Mucosa of descending colon (tissue), 3 donors: ENCODE measurements at regions not wholly inside any gene's neighbourhood (a gene's known extent, or its start where the extent isn't known, plus 50 kb on each side); places are given as distances from the start of the nearest gene placed in this dataset.
"Not testable (repeated sequence)": the region's sequence is repeated elsewhere in the genome, so short reads cannot be mapped to it uniquely, and the experiment has no call there.

ENCODE experiments used
- ATAC-seq: fragments of 200-7000 bp; cut with Tn5 transposase; one replicate; pipeline ENCODE4 v1.9.1; 2020; ENCODE audit warnings: mild to moderate bottlenecking, moderate library complexity
- DNase-seq, 3 donors: peaks; one replicate each; pipeline ENCODE4 v3.0.0-alpha.2; 2020
- H3K36me3 ChIP-seq: fragments of 200-600 bp; one replicate; pipeline ENCODE4 v1.8.0; 2021; ENCODE audit warnings: low read depth, mild to moderate bottlenecking
- H3K4me1 ChIP-seq: fragments of 200-600 bp; one replicate; pipeline ENCODE4 v1.8.0; 2021; ENCODE audit warnings: low read depth, mild to moderate bottlenecking
- H3K4me3 ChIP-seq: fragments of 200-600 bp; one replicate; pipeline ENCODE4 v1.8.0; 2021; ENCODE audit warnings: mild to moderate bottlenecking
- H3K9me3 ChIP-seq: fragments of 200-600 bp; one replicate; pipeline ENCODE4 v1.8.0; 2021; ENCODE audit warnings: mild to moderate bottlenecking
- CTCF ChIP-seq: fragments of 200-600 bp; IDR thresholded peaks from one replicate; pipeline ENCODE4 v1.8.0; 2022; ENCODE audit warnings: antibody characterized with exemption, mild to moderate bottlenecking
- intact Hi-C, 2 donors: fragments of 100-400 bp; cut with DNase I in 1 of 2; cut with micrococcal nuclease in 1 of 2; formaldehyde crosslinking; loops; one replicate each; pipeline versions ENCODE4 v1.11.0 to v1.11.1; 2022; cut with DNase I, micrococcal nuclease
- donor health status: DM: no; HTN: no; CAD: no; lungs with moderate emphysema.
- donor health status: DM: no; HTN: no; CAD: no.
- donor health status: DM: no; HTN: yes; CAD: no.

DNA sequence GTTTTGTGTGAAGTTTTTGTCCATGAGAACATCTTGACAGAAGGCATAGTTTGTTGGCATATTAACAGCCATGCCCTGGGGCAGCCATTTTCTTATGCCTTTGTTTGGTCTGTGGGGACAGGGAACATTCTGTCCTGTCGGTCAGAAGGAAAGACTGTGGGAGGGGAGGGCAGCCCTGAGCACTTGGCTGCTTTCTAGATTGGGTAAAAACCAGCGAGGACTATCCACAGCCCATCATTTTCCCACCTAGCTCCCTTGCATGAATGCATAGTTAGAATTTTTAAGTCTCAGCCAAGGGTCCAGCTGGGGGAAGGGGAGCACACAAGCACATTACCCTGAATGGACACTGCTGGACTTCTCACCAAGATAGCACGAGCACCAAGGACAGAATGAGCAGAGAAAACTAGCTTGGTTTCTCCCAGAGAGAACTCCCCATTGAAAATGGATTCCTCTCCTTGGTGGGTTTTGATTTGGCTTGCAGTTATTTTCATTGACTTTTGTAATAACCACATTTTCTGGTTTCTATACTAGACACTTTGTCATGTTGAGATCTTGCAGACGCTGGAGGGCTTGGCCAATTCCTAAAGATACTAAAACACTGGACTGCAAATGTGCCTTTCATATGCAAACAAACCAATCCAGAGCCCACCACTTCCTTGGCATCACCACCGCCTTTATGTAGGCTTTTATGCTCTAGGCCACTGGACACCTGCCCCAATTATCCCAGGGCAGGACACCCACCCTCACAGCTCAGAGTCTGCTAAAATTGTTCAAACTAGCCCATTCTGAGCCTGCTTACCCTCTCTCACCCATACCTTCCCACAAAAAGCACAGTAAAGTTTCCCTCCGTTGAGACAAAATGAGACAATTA, 129.9 kb downstream of the BOD1 start:
- DNase-seq (no peak), ATAC-seq (no peak)
- intact Hi-C loops, result no loop called here
- no peak for TF ChIP-seq CTCF
- Histone ChIP-seq H3K4me3 (no peak overlapping the region), H3K4me1 (no peaks in the 10 kb centered on the region), H3K36me3 (no peaks in the 10 kb centered on the region), H3K9me3 (no peaks in the 10 kb centered on the region)

DNA sequence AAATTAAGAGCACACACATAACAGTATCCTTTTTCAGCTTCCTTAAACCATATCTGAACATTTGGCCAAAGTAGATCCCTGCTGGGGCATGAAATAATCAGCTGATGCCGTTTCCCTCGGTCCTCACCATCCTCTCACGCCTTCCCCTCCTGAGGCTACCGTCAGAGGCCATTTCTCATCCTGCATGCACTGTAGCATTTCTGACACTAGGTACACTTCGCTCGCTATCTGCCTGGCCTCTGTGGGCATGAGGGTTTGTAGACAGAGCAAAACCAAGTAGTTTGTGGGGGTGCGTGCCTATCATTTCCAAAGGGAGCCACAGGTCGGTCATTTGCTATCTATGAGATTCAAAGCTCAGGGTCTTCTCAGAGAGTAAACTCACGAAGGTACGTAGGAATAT, 131.9 kb downstream of the BOD1 start:
- intact Hi-C loops, result no loop called here
- no peak overlapping the region for H3K4me3 ChIP-seq
- H3K36me3 ChIP-seq, result no peaks in the 10 kb centered on the region
- no peaks in the 10 kb centered on the region for H3K4me1 ChIP-seq
- ATAC-seq (no peak), DNase-seq (no peak)
- no peaks in the 10 kb centered on the region for H3K9me3 ChIP-seq
- TF ChIP-seq CTCF, result no peak

DNA sequence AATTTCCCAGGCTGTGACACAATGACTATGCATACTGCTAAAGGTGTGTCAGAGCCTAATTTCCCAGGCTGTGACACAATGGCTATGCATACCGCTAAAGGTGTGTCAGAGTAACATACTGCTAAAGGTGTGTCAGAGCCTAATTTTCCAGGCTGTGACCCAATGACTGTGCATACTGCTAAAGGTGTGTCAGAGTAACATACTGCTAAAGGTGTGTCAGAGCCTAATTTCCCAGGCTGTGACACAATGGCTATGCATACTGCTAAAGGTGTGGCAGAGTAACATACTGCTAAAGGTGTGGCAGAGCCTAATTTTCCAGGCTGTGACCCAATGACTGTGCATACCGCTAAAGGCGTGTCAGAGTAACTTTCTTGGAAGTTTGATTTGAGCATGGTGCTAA, 132.9 kb downstream of the BOD1 start:
- H3K9me3 ChIP-seq, H3K4me3 ChIP-seq, H3K36me3 ChIP-seq, ATAC-seq, H3K4me1 ChIP-seq, DNase-seq, intact Hi-C loops: not testable (repeated sequence)

DNA sequence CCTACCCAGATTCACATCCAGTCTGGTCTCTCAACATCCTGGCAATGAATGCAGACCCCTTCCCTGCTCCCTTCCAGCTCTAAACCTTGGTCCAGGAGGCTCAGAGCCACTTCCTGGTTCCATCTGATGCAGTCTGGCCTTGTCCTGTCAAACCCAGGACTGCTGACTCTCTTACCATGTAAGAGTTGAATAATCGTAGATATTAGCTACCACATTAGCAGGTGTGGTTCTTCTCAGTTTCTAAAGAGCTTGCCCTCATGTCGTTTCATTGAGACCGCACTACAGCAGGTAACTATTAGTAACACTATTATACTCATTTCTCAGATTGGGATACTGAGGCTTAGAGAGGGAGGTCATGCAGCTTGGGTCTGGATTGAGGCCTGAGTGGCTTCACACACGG, 133.3 kb downstream of the BOD1 start:
- intact Hi-C loops, result no loop called here

DNA sequence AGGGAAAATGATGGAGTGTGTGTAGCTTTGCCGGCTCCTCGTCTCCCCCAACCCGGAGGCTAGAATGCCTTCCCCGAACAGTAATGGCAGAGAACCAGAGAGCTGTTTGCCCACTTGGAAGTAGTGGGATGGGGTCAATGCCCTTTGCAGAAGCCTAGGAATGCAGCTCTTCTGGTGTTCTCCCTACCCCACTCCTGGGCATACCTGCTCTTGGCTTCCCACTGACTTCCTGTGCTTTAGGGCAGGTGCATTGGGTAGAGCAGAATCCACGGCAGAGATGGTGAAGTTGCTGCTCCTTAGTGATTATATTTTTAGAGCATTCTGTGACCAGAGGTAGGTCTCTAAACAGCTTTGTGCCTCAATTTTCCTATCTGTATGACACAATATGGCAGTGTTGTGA, 134.6 kb downstream of the BOD1 start:
- TF ChIP-seq CTCF, result no peak
- no peaks in the 10 kb centered on the region for H3K4me1 ChIP-seq
- intact Hi-C loops, result no loop called here
- DNase-seq (no peak), ATAC-seq (no peak)
- no peaks in the 10 kb centered on the region for H3K36me3 ChIP-seq
- no peaks in the 10 kb centered on the region for H3K9me3 ChIP-seq
- no peak overlapping the region for H3K4me3 ChIP-seq

More for the DNA sequence above, 133.3 kb downstream of the BOD1 start:
- DNase-seq (no peak), ATAC-seq (no peak)
- no peaks in the 10 kb centered on the region for H3K36me3 ChIP-seq
- no peaks in the 10 kb centered on the region for H3K4me1 ChIP-seq
- no peaks in the 10 kb centered on the region for H3K9me3 ChIP-seq
- no peak for TF ChIP-seq CTCF
- no peak overlapping the region for H3K4me3 ChIP-seq

- intact Hi-C loops, result no loop called here
- ATAC-seq (no peak), DNase-seq (no peak)
- no peaks in the 10 kb centered on the region for H3K36me3 ChIP-seq
- no peak for TF ChIP-seq CTCF
- H3K4me1 ChIP-seq, result no peaks in the 10 kb centered on the region
- H3K9me3 ChIP-seq, result no peaks in the 10 kb centered on the region
- no peak overlapping the region for H3K4me3 ChIP-seq
These were observed 135.6 kb downstream of the BOD1 start for GRCh38 chr5:173480896-173481295.
